BE2C (cell line): ENCODE measurements at regions not wholly inside any gene's neighbourhood (a gene's known extent, or its start where the extent isn't known, plus 50 kb on each side); places are given as distances from the start of the nearest gene placed in this dataset.

Experiments
- DNase-seq: peaks from one replicate; pipeline ENCODE4 v3.0.0-alpha.2; 2020
- H3K27me3 ChIP-seq: fragments of 250-450 bp; sonication (Bioruptor Pico); 2 replicates; pipeline ENCODE4 v1.5.1; 2020; ENCODE audit warnings: mild to moderate bottlenecking
- H3K36me3 ChIP-seq: fragments of 250-450 bp; sonication (Bioruptor Pico); 2 replicates; pipeline ENCODE4 v1.5.1; 2020; ENCODE audit warnings: mild to moderate bottlenecking
- H3K4me1 ChIP-seq: fragments of 250-450 bp; sonication (Bioruptor Pico); 2 replicates; pipeline ENCODE4 v1.5.1; 2020
- H3K4me3 ChIP-seq: 2 replicates; pipeline ENCODE4 v1.5.1; 2011; ENCODE audit warnings: low read depth, low read length
- H3K9me3 ChIP-seq: fragments of 250-450 bp; sonication (Bioruptor Pico); 2 replicates; pipeline ENCODE4 v1.5.1; 2020
- TF ChIP-seq, protein P1 (sequence below): IDR thresholded peaks from 2 replicates; pipeline ENCODE4 v1.5.1; 2012; ENCODE audit warnings: mild to moderate bottlenecking, low read depth, low read length

DNA sequence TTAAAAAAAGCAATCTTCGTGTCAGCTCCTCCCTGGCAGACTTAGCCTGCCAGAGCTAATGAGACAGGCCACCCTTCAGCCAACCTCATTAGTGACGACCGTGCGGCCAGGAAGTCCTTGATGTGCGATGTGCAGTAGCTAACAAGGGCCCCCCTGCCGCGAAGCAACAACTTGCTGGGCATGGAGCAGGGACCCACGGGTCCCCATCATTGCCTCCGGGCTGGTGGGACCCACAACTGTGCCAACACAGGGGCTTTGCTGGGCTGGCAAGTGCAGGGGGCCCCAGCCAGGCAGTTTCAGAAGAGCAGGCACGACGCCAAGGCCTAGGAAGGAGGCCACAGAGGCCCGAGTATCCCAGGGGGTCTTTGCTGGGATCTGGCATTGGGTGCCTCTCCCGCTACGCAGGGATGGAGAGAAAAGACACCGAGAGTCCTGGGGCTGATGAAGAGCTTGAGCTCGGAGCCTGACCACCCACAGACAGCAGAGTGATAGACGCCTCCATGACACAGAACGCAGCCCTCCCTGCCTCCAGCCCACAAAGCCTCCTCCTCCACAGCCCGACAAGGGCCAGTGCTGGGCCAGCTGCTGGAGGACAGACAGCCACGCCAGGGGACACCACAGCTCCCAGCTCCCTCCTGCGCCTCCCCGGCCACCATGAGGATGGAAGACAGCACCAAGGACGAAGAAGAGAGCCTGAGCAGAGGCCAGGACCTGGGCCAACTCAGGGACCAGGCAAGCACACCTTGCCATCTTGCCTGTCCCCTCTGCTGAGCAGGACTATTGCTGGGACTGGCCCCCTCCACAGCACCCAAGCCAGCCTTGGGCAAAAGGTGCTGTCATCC lies 96.6 kb downstream of the YTHDF1 start:
- TF ChIP-seq, protein P1, sequence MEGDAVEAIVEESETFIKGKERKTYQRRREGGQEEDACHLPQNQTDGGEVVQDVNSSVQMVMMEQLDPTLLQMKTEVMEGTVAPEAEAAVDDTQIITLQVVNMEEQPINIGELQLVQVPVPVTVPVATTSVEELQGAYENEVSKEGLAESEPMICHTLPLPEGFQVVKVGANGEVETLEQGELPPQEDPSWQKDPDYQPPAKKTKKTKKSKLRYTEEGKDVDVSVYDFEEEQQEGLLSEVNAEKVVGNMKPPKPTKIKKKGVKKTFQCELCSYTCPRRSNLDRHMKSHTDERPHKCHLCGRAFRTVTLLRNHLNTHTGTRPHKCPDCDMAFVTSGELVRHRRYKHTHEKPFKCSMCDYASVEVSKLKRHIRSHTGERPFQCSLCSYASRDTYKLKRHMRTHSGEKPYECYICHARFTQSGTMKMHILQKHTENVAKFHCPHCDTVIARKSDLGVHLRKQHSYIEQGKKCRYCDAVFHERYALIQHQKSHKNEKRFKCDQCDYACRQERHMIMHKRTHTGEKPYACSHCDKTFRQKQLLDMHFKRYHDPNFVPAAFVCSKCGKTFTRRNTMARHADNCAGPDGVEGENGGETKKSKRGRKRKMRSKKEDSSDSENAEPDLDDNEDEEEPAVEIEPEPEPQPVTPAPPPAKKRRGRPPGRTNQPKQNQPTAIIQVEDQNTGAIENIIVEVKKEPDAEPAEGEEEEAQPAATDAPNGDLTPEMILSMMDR, result no peak
- H3K27me3 ChIP-seq, result peaks cover 53% of the 10 kb centered on the region

DNA sequence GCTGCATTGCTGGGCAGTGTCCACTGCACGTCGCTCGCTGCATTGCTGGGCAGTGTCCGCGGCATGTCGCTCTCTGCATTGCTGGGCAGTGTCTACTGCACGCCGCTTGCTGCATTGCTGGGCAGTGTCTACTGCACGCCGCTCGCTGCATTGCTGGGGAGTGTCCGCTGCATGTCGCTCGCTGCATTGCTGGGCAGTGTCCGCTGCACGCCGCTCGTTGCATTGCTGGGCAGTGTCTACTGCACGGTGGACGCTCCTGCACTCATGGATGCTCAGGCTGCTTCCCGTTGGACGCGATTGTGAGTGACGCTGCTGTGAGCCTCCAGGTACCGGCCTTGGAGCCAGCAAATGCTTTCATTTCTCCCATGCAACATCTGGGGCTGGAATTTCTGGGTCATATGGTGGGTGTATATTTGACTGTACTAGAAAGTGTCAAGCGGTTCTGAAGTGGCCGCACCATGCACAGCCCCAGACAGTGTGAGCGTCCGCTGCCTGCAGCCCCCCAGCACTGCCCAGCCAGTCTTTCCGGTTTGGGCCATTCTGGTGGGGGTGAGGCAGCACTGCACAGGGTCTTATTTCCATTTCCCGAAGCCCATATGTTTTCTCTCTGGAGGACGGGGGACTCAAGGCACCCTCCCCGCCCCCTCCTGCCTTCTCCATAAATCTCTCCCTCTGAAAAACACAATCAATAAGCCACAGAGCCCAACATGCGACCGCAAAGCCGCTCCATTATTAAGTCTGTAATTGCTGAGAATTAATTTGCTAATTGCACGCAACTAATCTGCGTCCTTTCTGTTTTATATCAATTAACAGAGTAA lies 97.4 kb downstream of the YTHDF1 start:
- H3K27me3 ChIP-seq, result peaks cover 58% of the 10 kb centered on the region
- H3K4me1 ChIP-seq, result no peaks in the 10 kb centered on the region
- H3K4me3 ChIP-seq, result no peak overlapping the region
- H3K36me3 ChIP-seq, result no peaks in the 10 kb centered on the region
- no peaks in the 10 kb centered on the region for H3K9me3 ChIP-seq
- no peak for DNase-seq
- TF ChIP-seq, protein P1, result no peak

More for the DNA sequence above, 96.6 kb downstream of the YTHDF1 start:
- no peak overlapping the region for H3K4me3 ChIP-seq
- H3K36me3 ChIP-seq, result no peaks in the 10 kb centered on the region
- no peak for DNase-seq
- H3K4me1 ChIP-seq, result no peaks in the 10 kb centered on the region
- no peaks in the 10 kb centered on the region for H3K9me3 ChIP-seq

DNA sequence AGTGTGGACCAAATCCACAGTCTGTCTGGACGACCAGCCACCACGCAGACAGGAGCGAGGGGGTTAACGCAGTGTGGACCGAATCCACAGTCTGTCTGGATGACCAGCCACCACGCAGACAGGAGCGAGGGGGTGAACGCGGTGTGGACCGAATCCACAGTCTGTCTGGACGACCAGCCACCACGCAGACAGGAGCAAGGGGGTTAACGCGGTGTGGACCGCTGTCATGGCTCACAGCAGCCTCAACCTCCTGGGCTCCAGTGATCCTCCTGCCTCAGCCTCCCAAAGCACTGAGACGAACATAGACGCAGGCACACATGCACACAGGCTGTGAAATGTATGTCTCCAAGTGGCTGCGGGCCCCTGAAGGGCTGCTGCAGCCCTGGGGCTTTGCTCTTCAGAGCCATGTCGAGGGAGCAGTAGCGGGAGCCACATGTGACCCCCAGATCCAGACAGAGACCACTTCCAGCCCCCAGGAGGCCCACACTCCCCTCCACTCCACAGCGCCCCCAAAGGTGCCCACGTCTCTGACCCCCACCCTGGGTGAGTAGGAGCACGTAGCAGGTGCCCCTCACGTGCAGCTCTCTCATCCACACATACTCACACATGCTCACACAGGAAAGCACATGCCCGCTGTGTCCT lies 98.1 kb downstream of the YTHDF1 start:
- TF ChIP-seq, protein P1, result no peak
- Histone ChIP-seq H3K27me3 (peaks cover 58% of the 10 kb centered on the region), H3K36me3 (no peaks in the 10 kb centered on the region), H3K4me1 (no peaks in the 10 kb centered on the region), H3K4me3 (no peak overlapping the region), H3K9me3 (no peaks in the 10 kb centered on the region)
- no peak for DNase-seq

DNA sequence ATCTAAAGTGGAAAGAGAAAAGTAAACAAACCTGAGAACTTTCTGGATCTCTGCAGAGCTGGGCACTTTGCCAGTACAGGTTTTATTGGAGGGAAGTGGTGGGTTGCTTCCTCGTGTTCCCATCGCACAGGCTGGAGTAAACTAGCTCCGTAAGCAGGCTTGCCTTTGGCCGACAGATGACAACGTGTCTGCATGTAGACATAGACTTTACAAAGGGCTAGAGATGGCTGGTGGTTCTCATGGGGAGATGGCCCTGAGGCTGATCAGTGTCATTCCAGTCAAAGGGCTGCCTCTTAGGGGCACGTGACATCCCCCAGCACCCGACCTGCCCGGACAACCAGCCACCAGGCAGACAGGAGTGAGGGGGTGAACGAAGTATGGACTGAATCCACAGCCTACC lies 98.8 kb downstream of the YTHDF1 start:
- Histone ChIP-seq H3K36me3 (no peaks in the 10 kb centered on the region), H3K9me3 (peaks cover 4% of the 10 kb centered on the region; the same call in 1 of the 2 replicates), H3K27me3 (peaks cover 58% of the 10 kb centered on the region), H3K4me1 (no peaks in the 10 kb centered on the region), H3K4me3 (no peak overlapping the region)
- DNase-seq, result peak; percentile 1
- TF ChIP-seq, protein P1, result no peak

DNA sequence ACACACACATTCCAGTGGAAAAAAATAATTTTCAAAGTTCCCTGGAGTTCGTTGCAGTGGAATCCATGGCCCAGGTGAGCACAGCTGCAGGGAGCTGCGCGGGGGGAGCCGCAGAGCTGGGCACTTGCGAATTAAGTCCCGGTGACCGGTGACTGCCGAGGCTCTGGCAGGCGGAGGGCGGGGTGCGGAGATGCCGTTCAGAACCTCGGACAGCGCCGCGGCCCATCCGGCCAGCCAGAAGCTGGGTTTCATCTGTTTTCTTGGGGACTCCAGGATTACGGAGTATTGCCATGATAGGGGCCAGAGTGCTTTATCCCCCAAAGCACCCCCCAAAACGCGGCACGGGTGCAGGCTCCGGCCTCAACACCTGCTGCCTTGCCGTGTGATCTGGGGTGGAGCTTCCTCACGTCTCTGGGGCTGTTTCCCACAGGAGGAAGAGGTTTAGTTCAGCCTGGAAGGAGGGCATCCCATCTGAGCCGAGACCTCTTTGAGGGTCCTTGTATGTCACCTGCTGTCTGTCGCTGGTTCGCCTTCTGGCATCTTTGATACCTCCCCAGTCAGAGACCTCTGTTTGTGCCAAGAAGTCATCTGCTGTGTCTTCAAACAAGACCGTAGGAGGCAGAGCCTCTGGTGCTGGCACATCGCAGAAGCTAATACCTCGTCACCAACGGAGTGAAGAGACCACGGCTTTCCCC lies 99.4 kb downstream of the YTHDF1 start:
- peaks cover 58% of the 10 kb centered on the region for H3K27me3 ChIP-seq

More for the DNA sequence above, 99.4 kb downstream of the YTHDF1 start:
- Histone ChIP-seq H3K4me1 (no peaks in the 10 kb centered on the region), H3K36me3 (no peaks in the 10 kb centered on the region), H3K9me3 (peaks cover 4% of the 10 kb centered on the region; the same call in 1 of the 2 replicates), H3K4me3 (no peak overlapping the region)
- TF ChIP-seq, protein P1, result no peak
- DNase-seq, result peak; percentile 2
